Ascending aorta (tissue), 2 donors: ENCODE measurements at regions not wholly inside any gene's neighbourhood (a gene's known extent, or its start where the extent isn't known, plus 50 kb on each side); places are given as distances from the start of the nearest gene placed in this dataset.
A peak's percentile ranks its signal among the peaks of the same experiment; 100 is the strongest.

Experiments
- DNase-seq, 2 donors: peaks; one replicate each; pipeline ENCODE4 v3.0.0-alpha.2; 2019; ENCODE audit warnings: low spot score in 2 of 2
- H3K27ac ChIP-seq, 2 donors: fragments of 200-600 bp; sonication (generic); one replicate each; pipeline ENCODE4 v1.5.1; 2016 to 2017; ENCODE audit warnings: mild to moderate bottlenecking in 1 of 2
- H3K27me3 ChIP-seq: fragments of 200-600 bp; sonication (generic); one replicate; pipeline ENCODE4 v1.5.1; 2017
- H3K36me3 ChIP-seq, 2 donors: fragments of 200-600 bp; sonication (generic); one replicate each; pipeline ENCODE4 v1.5.1; 2016
- H3K4me1 ChIP-seq, 2 donors: fragments of 200-600 bp; sonication (generic); one replicate each; pipeline ENCODE4 v1.5.1; 2016 to 2017; ENCODE audit warnings: mild to moderate bottlenecking in 1 of 2
- H3K4me3 ChIP-seq, 2 donors: fragments of 200-600 bp; sonication (generic); one replicate each; pipeline ENCODE4 v1.5.1; 2016 to 2017; ENCODE audit warnings: mild to moderate bottlenecking in 1 of 2
- H3K9me3 ChIP-seq, 2 donors: fragments of 200-600 bp; sonication (generic); one replicate each; pipeline ENCODE4 v1.5.1; 2016
- intact Hi-C: fragments of 100-400 bp; cut with DNase I; formaldehyde crosslinking; loops from one replicate; pipeline ENCODE4 v1.15.1; 2023
- TF ChIP-seq, protein P1 (sequence below), 3 experiments: fragments of 200-600 bp in 2 of 3; fragments of 450-650 bp in 1 of 3; sonication (generic) in 2 of 3; IDR thresholded peaks; one replicate each; pipeline ENCODE4 v1.5.1; 2016 to 2019; ENCODE audit warnings: antibody characterized with exemption in 3 of 3, mild to moderate bottlenecking in 1 of 3, moderate library complexity in 1 of 3

DNA sequence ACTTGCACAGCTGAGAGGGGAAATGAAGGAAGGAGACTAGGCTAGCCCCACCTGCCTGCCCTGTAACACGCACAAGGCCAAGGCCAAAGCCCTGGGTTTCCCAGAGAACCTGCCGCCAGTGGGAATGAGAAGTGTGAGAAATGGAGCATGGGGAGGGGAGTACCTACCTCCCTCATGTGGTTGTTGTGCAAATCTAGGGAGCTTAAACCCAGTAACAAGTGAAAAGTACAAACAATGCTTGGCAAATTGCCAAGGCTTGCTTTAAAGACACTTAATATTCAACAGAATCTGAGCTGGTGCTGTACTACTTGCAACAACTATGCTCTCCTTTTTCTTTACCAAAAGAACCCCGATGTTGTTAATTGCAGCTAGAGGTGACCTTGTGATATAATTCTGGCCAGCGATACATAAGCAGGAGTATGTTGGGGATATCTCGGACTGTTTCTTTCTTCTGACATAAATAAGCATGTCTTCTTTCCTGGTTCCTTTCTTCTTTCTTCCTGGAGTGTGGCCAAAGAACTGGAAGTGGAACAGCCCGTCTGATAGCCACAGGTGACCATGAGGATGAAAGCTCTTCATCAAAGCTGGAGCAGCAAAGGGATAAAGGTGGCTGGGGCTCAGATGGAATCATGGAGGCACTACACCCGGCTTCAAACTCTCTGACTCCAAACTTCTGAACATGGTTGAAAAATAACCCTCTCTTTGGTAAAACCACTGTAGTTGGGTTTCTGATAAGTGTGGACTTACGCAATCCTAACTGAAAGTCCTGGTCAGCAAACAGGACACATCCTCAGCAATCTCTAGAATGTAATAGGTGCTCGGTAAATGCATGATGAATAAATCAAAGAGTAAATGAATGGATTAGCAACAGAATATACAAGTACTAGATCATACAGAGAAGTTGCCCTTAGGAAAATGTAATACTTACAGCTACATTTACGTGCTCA, 207.9 kb downstream of the NUAK1 start:
- no peaks in the 10 kb centered on the region for H3K9me3 ChIP-seq
- no peak overlapping the region for H3K4me3 ChIP-seq
- no peaks in the 10 kb centered on the region for H3K36me3 ChIP-seq
- intact Hi-C loops, result loop anchor here (5.0 kb wide), 1 partner anchor 46 kb away; no protein-coding TSS in a partner anchor
- H3K27me3 ChIP-seq, result no peaks in the 10 kb centered on the region
- TF ChIP-seq, protein P1, sequence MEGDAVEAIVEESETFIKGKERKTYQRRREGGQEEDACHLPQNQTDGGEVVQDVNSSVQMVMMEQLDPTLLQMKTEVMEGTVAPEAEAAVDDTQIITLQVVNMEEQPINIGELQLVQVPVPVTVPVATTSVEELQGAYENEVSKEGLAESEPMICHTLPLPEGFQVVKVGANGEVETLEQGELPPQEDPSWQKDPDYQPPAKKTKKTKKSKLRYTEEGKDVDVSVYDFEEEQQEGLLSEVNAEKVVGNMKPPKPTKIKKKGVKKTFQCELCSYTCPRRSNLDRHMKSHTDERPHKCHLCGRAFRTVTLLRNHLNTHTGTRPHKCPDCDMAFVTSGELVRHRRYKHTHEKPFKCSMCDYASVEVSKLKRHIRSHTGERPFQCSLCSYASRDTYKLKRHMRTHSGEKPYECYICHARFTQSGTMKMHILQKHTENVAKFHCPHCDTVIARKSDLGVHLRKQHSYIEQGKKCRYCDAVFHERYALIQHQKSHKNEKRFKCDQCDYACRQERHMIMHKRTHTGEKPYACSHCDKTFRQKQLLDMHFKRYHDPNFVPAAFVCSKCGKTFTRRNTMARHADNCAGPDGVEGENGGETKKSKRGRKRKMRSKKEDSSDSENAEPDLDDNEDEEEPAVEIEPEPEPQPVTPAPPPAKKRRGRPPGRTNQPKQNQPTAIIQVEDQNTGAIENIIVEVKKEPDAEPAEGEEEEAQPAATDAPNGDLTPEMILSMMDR (IDR thresholded peaks at IDR 0.05), result no peak
- no peaks in the 10 kb centered on the region for H3K4me1 ChIP-seq
- no peak overlapping the region for H3K27ac ChIP-seq
- DNase-seq, result no peak

DNA sequence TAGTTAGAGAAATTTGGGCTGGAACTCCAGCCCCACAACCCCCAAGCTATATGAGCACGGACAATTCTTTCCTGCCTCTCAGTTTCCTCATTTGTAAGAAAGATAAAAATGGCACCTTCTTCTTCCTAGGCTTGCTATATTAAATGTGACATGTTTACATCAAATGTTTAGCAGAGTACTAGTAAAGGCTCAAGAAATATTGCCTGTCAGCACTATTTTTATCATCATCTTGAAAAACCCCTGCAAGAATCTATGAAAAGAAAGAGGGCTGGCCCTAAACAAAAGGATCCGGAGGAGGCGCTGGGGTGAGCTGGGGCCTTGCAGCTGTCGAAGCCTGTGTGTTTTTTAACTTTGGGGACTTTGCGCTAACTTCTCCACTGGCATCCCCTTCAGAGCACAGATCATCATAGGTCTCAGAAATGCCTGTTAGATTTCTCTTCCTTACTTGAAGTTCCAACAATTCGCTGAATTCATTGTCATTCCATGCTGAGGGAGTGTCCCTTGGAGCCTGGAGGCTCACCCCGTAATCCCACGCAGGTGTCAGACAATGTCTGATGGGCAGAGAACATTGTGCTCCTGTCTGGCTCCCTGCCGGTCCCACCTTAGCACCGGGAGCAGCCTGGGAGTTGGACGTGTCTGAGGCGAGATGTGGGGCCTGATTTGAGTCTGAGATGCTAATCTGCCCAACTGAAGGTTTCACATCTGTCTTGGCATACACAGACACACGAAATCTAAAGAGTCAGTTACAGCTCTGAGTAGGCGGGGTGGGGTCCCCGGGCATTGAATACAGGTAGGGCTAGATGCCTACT, 206.8 kb downstream of the NUAK1 start:
- no peak for DNase-seq
- TF ChIP-seq, protein P1 (IDR thresholded peaks at IDR 0.05), result no peak
- Histone ChIP-seq H3K9me3 (no peaks in the 10 kb centered on the region), H3K4me1 (no peaks in the 10 kb centered on the region), H3K4me3 (no peak overlapping the region), H3K27ac (no peak overlapping the region), H3K27me3 (no peaks in the 10 kb centered on the region), H3K36me3 (no peaks in the 10 kb centered on the region)
- intact Hi-C loops, result loop anchor here (5.0 kb wide), 1 partner anchor 45 kb away; no protein-coding TSS in a partner anchor

DNA sequence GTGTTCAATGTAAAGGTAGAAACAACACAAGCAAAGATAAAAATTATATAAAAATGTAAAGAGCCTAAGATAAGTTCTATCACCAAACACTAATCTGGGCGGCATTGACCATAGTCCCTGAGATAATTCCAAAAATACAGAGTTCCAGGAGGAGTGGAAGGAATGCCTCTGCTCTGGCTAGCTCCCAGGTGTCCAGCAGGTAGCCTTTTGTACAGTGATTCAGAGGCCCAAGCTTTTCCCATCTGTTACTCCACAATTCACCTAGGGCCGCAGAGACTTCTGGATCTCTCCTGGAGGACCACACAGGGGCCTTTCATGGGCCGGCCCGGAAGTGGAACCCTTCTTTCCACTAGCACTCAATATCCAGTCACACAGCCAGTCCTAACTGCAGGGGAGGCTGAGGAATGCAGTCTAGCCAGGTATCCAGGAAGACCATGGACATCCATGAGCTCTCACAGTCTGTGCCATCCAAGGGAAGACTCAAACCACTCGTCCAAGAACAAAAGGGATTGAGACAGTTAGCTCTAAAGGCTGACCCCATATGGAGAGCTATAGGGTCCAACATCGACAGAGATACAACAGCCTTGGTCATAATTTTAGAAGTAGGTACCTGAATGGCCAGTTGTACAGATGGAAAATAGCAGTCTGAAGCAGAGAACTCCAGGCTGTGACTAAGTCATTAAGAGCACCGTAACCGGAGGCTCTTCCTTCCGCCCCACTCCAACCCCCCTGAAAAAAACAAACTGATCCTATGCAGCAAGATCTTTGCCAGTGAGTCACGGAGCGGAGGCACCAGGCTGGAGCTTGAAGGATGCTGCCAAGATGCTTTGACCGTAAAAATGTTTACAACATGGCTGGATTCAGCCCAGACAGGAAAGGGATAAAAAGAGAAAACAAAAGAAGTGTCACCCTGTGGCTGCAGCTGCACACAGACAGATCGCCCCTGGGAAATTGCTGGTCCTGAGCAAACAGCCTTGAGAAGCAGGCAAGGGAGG, 204.8 kb downstream of the NUAK1 start:
- TF ChIP-seq, protein P1 (IDR thresholded peaks at IDR 0.05), result no peak
- Histone ChIP-seq H3K9me3 (no peaks in the 10 kb centered on the region), H3K27me3 (no peaks in the 10 kb centered on the region), H3K4me3 (no peak overlapping the region), H3K4me1 (no peaks in the 10 kb centered on the region), H3K36me3 (no peaks in the 10 kb centered on the region), H3K27ac (no peak overlapping the region)
- DNase-seq, result peak in 1 of 2 donors; percentile 85
- intact Hi-C loops, result loop anchor here (5.0 kb wide), 1 partner anchor 43 kb away; no protein-coding TSS in a partner anchor

DNA sequence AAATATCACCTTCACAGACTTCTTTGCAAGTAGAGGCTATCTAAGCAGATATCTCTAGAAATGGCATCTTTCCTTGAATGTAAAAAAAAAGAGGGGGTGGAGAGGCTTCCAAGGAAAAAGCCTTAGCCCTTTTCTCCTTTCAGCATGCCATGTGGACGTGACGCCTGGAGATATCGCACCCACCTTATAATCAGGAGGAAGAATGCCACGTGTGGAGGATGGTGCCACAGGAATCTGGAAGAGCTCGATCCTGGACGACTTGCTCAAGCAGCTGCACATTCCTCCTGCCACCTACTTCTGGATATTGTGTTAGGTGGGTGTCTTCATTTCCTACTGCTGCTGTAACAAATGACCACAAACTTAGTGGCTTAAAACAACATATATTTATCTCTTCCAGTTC, 203.6 kb downstream of the NUAK1 start:
- Histone ChIP-seq H3K9me3 (no peaks in the 10 kb centered on the region), H3K36me3 (no peaks in the 10 kb centered on the region), H3K4me3 (no peak overlapping the region), H3K4me1 (no peaks in the 10 kb centered on the region), H3K27me3 (no peaks in the 10 kb centered on the region), H3K27ac (no peak overlapping the region)
- no peak for DNase-seq
- intact Hi-C loops, result no loop called here
- TF ChIP-seq, protein P1 (IDR thresholded peaks at IDR 0.05), result no peak

DNA sequence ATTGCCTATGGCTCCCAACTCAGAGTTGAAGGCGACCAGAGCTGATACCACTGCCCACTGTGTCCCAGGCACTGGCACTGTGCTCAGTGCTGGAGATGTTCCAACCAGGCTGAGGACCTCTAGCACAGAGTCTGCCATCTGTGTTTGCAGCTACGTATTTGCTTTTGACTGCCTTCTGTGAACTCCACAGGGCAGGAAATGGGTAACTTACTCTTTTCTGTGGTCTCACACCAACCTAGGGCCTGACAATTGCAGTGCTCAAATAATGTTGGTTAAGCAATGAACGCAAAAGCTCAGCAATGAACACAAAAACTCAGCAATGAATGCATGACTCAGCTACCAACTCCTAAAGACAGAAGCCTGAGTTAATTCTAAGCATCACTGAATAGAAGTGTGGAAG, 202.8 kb downstream of the NUAK1 start:
- H3K36me3 ChIP-seq, result no peaks in the 10 kb centered on the region
- H3K27ac ChIP-seq, result no peak overlapping the region
- no peaks in the 10 kb centered on the region for H3K27me3 ChIP-seq
- intact Hi-C loops, result no loop called here
- TF ChIP-seq, protein P1 (IDR thresholded peaks at IDR 0.05), result no peak
- DNase-seq, result no peak
- no peaks in the 10 kb centered on the region for H3K9me3 ChIP-seq
- H3K4me1 ChIP-seq, result no peaks in the 10 kb centered on the region
- H3K4me3 ChIP-seq, result no peak overlapping the region
